H1 (cell line): ENCODE measurements at regions not wholly inside any gene's neighbourhood (a gene's known extent, or its start where the extent isn't known, plus 50 kb on each side); places are given as distances from the start of the nearest gene placed in this dataset.

Experiments used
- CTCF ChIA-PET: fragments of 300-600 bp; sonication (Branson Sonifier 250); formaldehyde crosslinking; loops from one replicate; lab custom pipeline; 2021; ENCODE audit not compliant: partially characterized antibody; lab: Charles Lee
- POLR2A ChIA-PET: fragments of 300-600 bp; sonication (Branson Sonifier 250); formaldehyde crosslinking; loops from one replicate; lab custom pipeline; 2021; ENCODE audit warnings: inconsistent platforms; ENCODE audit not compliant: partially characterized antibody; lab: Charles Lee
- DNase-seq, 2 experiments: peaks; one replicate each; pipeline versions ENCODE4 v3.0.0 to v3.0.0-alpha.2; 2010 to 2022; ENCODE audit warnings: low spot score in 2 of 2, low read depth in 1 of 2, mixed read lengths in 1 of 2
- FAIRE-seq: peaks from 2 replicates; lab custom pipeline; 2011; peaks lifted over from hg19 to GRCh38; lab: Jason Lieb, UNC
- H2AFZ ChIP-seq: 2 replicates; pipeline ENCODE4 v1.8.1; 2012; ENCODE audit warnings: low read length, inconsistent platforms
- H2AK5ac ChIP-seq: 2 replicates; pipeline ENCODE4 v1.6.1; 2013; ENCODE audit warnings: low read depth, low read length
- H2BK120ac ChIP-seq: replicated peaks from 2 replicates; pipeline ENCODE3; 2013; ENCODE audit warnings: low read depth, low read length, inconsistent platforms
- H2BK12ac ChIP-seq: 2 replicates; pipeline ENCODE4 v1.6.1; 2013; ENCODE audit warnings: low read depth, low read length
- H2BK15ac ChIP-seq: 2 replicates; pipeline ENCODE4 v1.6.1; 2013; ENCODE audit warnings: low read length
- H2BK20ac ChIP-seq: 2 replicates; pipeline ENCODE4 v1.6.1; 2013; ENCODE audit warnings: low read length
- H2BK5ac ChIP-seq: 2 replicates; pipeline ENCODE4 v1.6.1; 2013; ENCODE audit warnings: low read depth, low read length
- H3K14ac ChIP-seq: 2 replicates; pipeline ENCODE4 v1.6.1; 2013; ENCODE audit warnings: inconsistent platforms; ENCODE audit not compliant: insufficient read length
- H3K18ac ChIP-seq: 2 replicates; pipeline ENCODE4 v1.6.1; 2013; ENCODE audit warnings: low read length; ENCODE audit errors: extremely low read depth
- H3K23ac ChIP-seq: 2 replicates; pipeline ENCODE4 v1.6.1; 2013; ENCODE audit warnings: inconsistent platforms; ENCODE audit not compliant: insufficient read length
- H3K23me2 ChIP-seq: 2 replicates; pipeline ENCODE4 v1.6.1; 2013; ENCODE audit warnings: low read depth, low read length
- H3K27ac ChIP-seq: 2 replicates; pipeline ENCODE4 v1.6.1; 2011; ENCODE audit warnings: low read depth, low read length, inconsistent platforms
- H3K27me3 ChIP-seq, 4 experiments: replicated peaks in 1 of 4; 1 replicate in 1 of 4; 2 replicates in 3 of 4; pipeline versions ENCODE4 v1.6.1 to v1.8.1; 2011 to 2013; ENCODE audit warnings: low read length in 3 of 4, mild to moderate bottlenecking in 3 of 4, inconsistent platforms in 2 of 4, mixed read lengths in 2 of 4, moderate library complexity in 1 of 4; ENCODE audit not compliant: control insufficient read depth in 3 of 4, insufficient read depth in 3 of 4; ENCODE audit errors: extremely low read depth in 1 of 4
- H3K36me3 ChIP-seq, 4 experiments: 2 replicates each; pipeline versions ENCODE4 v1.6.1 to v1.8.1; 2011 to 2013; ENCODE audit warnings: mild to moderate bottlenecking in 4 of 4, low read length in 3 of 4, moderate library complexity in 2 of 4, control low read depth in 1 of 4, inconsistent platforms in 1 of 4; ENCODE audit not compliant: insufficient read depth in 4 of 4, control insufficient read depth in 2 of 4
- H3K4ac ChIP-seq: replicated peaks from 2 replicates; pipeline ENCODE3; 2013; ENCODE audit warnings: low read length, low read depth, mixed read lengths, inconsistent platforms; ENCODE audit not compliant: insufficient read length
- H3K4me1 ChIP-seq, 4 experiments: replicated peaks in 1 of 4; 1 replicate in 1 of 4; 2 replicates in 3 of 4; pipeline versions ENCODE4 v1.6.1 to v1.8.1; 2011 to 2013; ENCODE audit warnings: low read length in 3 of 4, inconsistent platforms in 2 of 4, mixed read lengths in 1 of 4; ENCODE audit not compliant: insufficient read depth in 4 of 4, control insufficient read depth in 3 of 4
- H3K4me2 ChIP-seq, 2 experiments: 2 replicates each; pipeline versions ENCODE4 v1.6.1 to v1.8.1; 2011 to 2013; ENCODE audit warnings: low read depth in 2 of 2, low read length in 2 of 2, control low read depth in 1 of 2, inconsistent platforms in 1 of 2, mild to moderate bottlenecking in 1 of 2; ENCODE audit not compliant: insufficient read depth in 1 of 2
- H3K4me3 ChIP-seq, 4 experiments: fragments of 200-600, 300-600 bp in 1 of 4; sonication (generic), shearing (Covaris generic), sonication (Bioruptor Twin) in 1 of 4; 2 replicates each; pipeline versions ENCODE4 v1.5.1 to v1.8.1; 2011 to 2016; ENCODE audit warnings: low read length in 4 of 4, low read depth in 3 of 4, control low read depth in 2 of 4, inconsistent platforms in 2 of 4, mild to moderate bottlenecking in 2 of 4, mixed read lengths in 1 of 4, moderate library complexity in 1 of 4; ENCODE audit not compliant: insufficient read depth in 2 of 4; ENCODE audit errors: extremely low read depth in 1 of 4
- H3K56ac ChIP-seq: replicated peaks from 2 replicates; pipeline ENCODE3; 2013; ENCODE audit warnings: low read depth, mild to moderate bottlenecking, mixed read lengths, low read length, inconsistent platforms; ENCODE audit not compliant: insufficient read length
- H3K79me1 ChIP-seq: 2 replicates; pipeline ENCODE4 v1.6.1; 2013; ENCODE audit warnings: low read depth, low read length, control low read depth
- H3K79me2 ChIP-seq, 2 experiments: 2 replicates each; pipeline versions ENCODE4 v1.6.1 to v1.8.1; 2012 to 2013; ENCODE audit warnings: low read length in 2 of 2, mild to moderate bottlenecking in 2 of 2, inconsistent platforms in 1 of 2; ENCODE audit not compliant: insufficient read depth in 2 of 2, control insufficient read depth in 1 of 2
- H3K9ac ChIP-seq, 4 experiments: replicated peaks in 1 of 4; 1 replicate in 1 of 4; 2 replicates in 3 of 4; pipeline versions ENCODE4 v1.6.1 to v1.8.1; 2011 to 2013; ENCODE audit warnings: low read depth in 3 of 4, low read length in 3 of 4, control low read depth in 2 of 4, mild to moderate bottlenecking in 2 of 4, moderate library complexity in 2 of 4, inconsistent platforms in 1 of 4; ENCODE audit errors: extremely low read depth in 1 of 4
- H3K9me3 ChIP-seq, 2 experiments: 2 replicates each; pipeline versions ENCODE4 v1.6.1 to v1.8.1; 2012 to 2013; ENCODE audit warnings: mild to moderate bottlenecking in 2 of 2, moderate library complexity in 2 of 2, control low read depth in 1 of 2, inconsistent platforms in 1 of 2, low read depth in 1 of 2, low read length in 1 of 2, mixed read lengths in 1 of 2; ENCODE audit not compliant: insufficient read depth in 2 of 2
- H4K20me1 ChIP-seq, 2 experiments: replicated peaks in 1 of 2; 2 replicates each; pipeline versions ENCODE3 to v1.8.1; 2011 to 2013; ENCODE audit warnings: inconsistent platforms in 2 of 2, low read length in 2 of 2, mild to moderate bottlenecking in 1 of 2; ENCODE audit not compliant: insufficient read depth in 2 of 2, control insufficient read depth in 1 of 2
- H4K5ac ChIP-seq: 2 replicates; pipeline ENCODE4 v1.6.1; 2013; ENCODE audit warnings: low read length, low read depth, mixed read lengths, inconsistent platforms; ENCODE audit not compliant: insufficient read length
- H4K8ac ChIP-seq: 2 replicates; pipeline ENCODE4 v1.8.0; 2013; ENCODE audit warnings: mild to moderate bottlenecking, moderate library complexity, low read length, inconsistent platforms; ENCODE audit not compliant: insufficient read depth; ENCODE audit errors: extremely low read depth
- H4K91ac ChIP-seq: replicated peaks from 2 replicates; pipeline ENCODE3; 2013; ENCODE audit warnings: low read length, mixed read lengths, inconsistent platforms; ENCODE audit not compliant: insufficient read length
- ASH2L ChIP-seq: fragments of 200-600, 300-600 bp; sonication (generic); IDR thresholded peaks from one replicate; pipeline ENCODE4 v1.7.1; 2017; ENCODE audit warnings: low read length
- CBX5 ChIP-seq: fragments of 300-800, 300-1000 bp; sonication (generic); IDR thresholded peaks from 2 replicates; pipeline ENCODE4 v1.7.1; 2016; ENCODE audit warnings: antibody characterized with exemption, low read length, low read depth
- CHD1 ChIP-seq: IDR thresholded peaks from 2 replicates; pipeline ENCODE4 v1.6.1; 2012; ENCODE audit warnings: low read depth, low read length, improper control_type of control experiment
- CTCF ChIP-seq, 3 experiments: IDR thresholded peaks; 1 replicate in 2 of 3; 2 replicates in 1 of 3; pipeline versions ENCODE4 v1.5.1 to v1.6.1; 2011; ENCODE audit warnings: low read length in 3 of 3, mild to moderate bottlenecking in 3 of 3, inconsistent platforms in 2 of 3, low read depth in 1 of 3, moderate library complexity in 1 of 3; ENCODE audit not compliant: insufficient read depth in 1 of 3; ENCODE audit errors: control extremely low read depth in 1 of 3
- EP300 ChIP-seq, 2 experiments: IDR thresholded peaks; 1 replicate in 1 of 2; 2 replicates in 1 of 2; pipeline ENCODE4 v1.6.1; 2011 to 2012; ENCODE audit warnings: low read depth in 2 of 2, low read length in 2 of 2, mild to moderate bottlenecking in 2 of 2, borderline replicate concordance in 1 of 2, inconsistent platforms in 1 of 2, moderate library complexity in 1 of 2
- KDM5A ChIP-seq: fragments of 200-600 bp; IDR thresholded peaks from 2 replicates; pipeline ENCODE4 v1.7.1; 2012; ENCODE audit warnings: mild to moderate bottlenecking, low read length, inconsistent platforms, mixed read lengths
- MAX ChIP-seq: IDR thresholded peaks from 2 replicates; pipeline ENCODE4 v1.6.1; 2012; ENCODE audit warnings: inconsistent platforms
- RAD21 ChIP-seq, 2 experiments: IDR thresholded peaks in 1 of 2; conservative IDR thresholded peaks in 1 of 2; 2 replicates each; pipeline ENCODE4 v1.6.1; 2011; ENCODE audit warnings: low read depth in 2 of 2, low read length in 2 of 2, improper control_type of control experiment in 1 of 2, inconsistent platforms in 1 of 2, mild to moderate bottlenecking in 1 of 2, moderate library complexity in 1 of 2
- YY1 ChIP-seq: IDR thresholded peaks from 2 replicates; pipeline ENCODE4 v1.6.1; 2011; ENCODE audit warnings: low read depth, mild to moderate bottlenecking, low read length

GRCh38 chr4:28677808-28678207, 1817.2 kb downstream of the STIM2 start:
- Histone ChIP-seq H3K23ac (no peak overlapping the region), H4K5ac (no peak overlapping the region), H2AK5ac (no peak overlapping the region), H3K4ac (no peak overlapping the region), H3K4me3 (no peak overlapping the region), H4K20me1 (no peaks in the 10 kb centered on the region), H2BK15ac (no peak overlapping the region), H3K14ac (no peak overlapping the region), H3K79me2 (no peaks in the 10 kb centered on the region), H2BK120ac (no peak overlapping the region), H3K27me3 (no peaks in the 10 kb centered on the region; a peak in 1 of 7 replicates), H2BK20ac (no peak overlapping the region), H3K4me2 (no peak overlapping the region), H2AFZ (no peak overlapping the region), H3K79me1 (no peaks in the 10 kb centered on the region), H4K8ac (no peak overlapping the region), H3K9me3 (no peaks in the 10 kb centered on the region), H2BK5ac (no peak overlapping the region), H3K9ac (no peak overlapping the region), H3K56ac (no peak overlapping the region), H3K23me2 (no peaks in the 10 kb centered on the region), H3K27ac (no peak overlapping the region), H2BK12ac (no peak overlapping the region), H3K4me1 (peaks cover 0 to 16% (median 0%) of the 10 kb centered on the region in 4 experiments; a peak in 1 of 7 replicates), H3K18ac (no peak overlapping the region), H3K36me3 (no peaks in the 10 kb centered on the region), H4K91ac (no peak overlapping the region)
- DNase-seq (no peak), FAIRE-seq (no peak)
- ChIA-PET POLR2A (no interaction called here), CTCF (interaction anchor here (1.5 kb wide), 1 partner anchor 9 kb away, joined by 5 read pairs; no protein-coding TSS in a partner anchor)
- TF ChIP-seq CBX5 (no peak), KDM5A (no peak), MAX (no peak), YY1 (no peak), CHD1 (no peak), CTCF (IDR thresholded peaks at IDR 0.05; ENCODE audit: control extremely low read depth in 1 of 3, insufficient read depth in 1 of 3, low read depth in 1 of 3, low read length in 3 of 3) (no peak), RAD21 (IDR thresholded peaks at IDR 0.05 in 1 of 2, conservative IDR thresholded peaks at IDR 0.05 in 1 of 2; ENCODE audit: low read depth in 2 of 2, low read length in 2 of 2) (no peak), ASH2L (no peak), EP300 (IDR thresholded peaks at IDR 0.05; ENCODE audit: borderline replicate concordance in 1 of 2, low read depth in 2 of 2, low read length in 2 of 2) (no peak)
